SK-N-SH (cell line): ENCODE measurements at regions not wholly inside any gene's neighbourhood (a gene's known extent, or its start where the extent isn't known, plus 50 kb on each side); places are given as distances from the start of the nearest gene placed in this dataset.

Experiments used
- EZH2phosphoT487 ChIP-seq: fragments of 200-600 bp; sonication (generic); IDR thresholded peaks from 2 replicates; pipeline ENCODE4 v1.6.1; 2017; ENCODE audit warnings: low read depth, mixed run types, mild to moderate bottlenecking, antibody characterized with exemption, moderate library complexity, borderline replicate concordance
- TAF1 ChIP-seq: IDR thresholded peaks from 2 replicates; pipeline ENCODE4 v1.6.1; 2012; ENCODE audit warnings: low read depth, mild to moderate bottlenecking, low read length, moderate library complexity, borderline replicate concordance
- TF ChIP-seq, protein P1 (sequence below): fragments of 200-600 bp; sonication (generic); IDR thresholded peaks from 2 replicates; pipeline ENCODE4 v1.6.1; 2017; ENCODE audit warnings: antibody characterized with exemption, mild to moderate bottlenecking, moderate library complexity

DNA sequence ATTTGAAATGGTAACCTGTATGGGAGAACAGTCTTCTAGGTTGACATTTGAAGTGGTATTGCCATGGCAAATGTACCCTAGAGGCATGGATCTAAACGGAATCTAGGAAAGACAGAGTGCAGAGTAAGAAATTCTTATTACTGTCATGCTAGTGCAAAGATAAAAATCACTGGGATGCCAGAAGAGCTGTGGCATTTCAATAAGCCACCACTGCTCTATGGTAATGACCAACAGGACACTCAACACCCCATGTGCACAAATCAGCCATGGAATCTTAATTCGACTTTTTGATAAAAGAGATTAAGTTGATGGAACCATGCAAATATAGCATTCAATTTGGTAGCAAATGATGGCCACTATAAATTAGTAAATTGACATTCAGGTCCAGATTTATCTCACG, 74.1 kb downstream of the ID4 start:
- TF ChIP-seq EZH2phosphoT487 (no peak), TAF1 (no peak)
- TF ChIP-seq, protein P1, sequence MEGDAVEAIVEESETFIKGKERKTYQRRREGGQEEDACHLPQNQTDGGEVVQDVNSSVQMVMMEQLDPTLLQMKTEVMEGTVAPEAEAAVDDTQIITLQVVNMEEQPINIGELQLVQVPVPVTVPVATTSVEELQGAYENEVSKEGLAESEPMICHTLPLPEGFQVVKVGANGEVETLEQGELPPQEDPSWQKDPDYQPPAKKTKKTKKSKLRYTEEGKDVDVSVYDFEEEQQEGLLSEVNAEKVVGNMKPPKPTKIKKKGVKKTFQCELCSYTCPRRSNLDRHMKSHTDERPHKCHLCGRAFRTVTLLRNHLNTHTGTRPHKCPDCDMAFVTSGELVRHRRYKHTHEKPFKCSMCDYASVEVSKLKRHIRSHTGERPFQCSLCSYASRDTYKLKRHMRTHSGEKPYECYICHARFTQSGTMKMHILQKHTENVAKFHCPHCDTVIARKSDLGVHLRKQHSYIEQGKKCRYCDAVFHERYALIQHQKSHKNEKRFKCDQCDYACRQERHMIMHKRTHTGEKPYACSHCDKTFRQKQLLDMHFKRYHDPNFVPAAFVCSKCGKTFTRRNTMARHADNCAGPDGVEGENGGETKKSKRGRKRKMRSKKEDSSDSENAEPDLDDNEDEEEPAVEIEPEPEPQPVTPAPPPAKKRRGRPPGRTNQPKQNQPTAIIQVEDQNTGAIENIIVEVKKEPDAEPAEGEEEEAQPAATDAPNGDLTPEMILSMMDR = no peak
